OCI-LY1 (cell line): ENCODE measurements at regions not wholly inside any gene's neighbourhood (a gene's known extent, or its start where the extent isn't known, plus 50 kb on each side); places are given as distances from the start of the nearest gene placed in this dataset.

Experiments
- H2AFZ ChIP-seq: fragments of 200-600 bp; sonication (generic), shearing (Covaris generic); 2 replicates; pipeline ENCODE4 v1.6.0; 2014; ENCODE audit warnings: antibody characterized with exemption, mild to moderate bottlenecking, low read length
- H3F3A ChIP-seq: fragments of 200-600 bp; sonication (generic), shearing (Covaris generic); 2 replicates; pipeline ENCODE4 v1.6.0; 2014; ENCODE audit warnings: mild to moderate bottlenecking, antibody characterized with exemption, low read length, moderate library complexity; ENCODE audit not compliant: insufficient read depth
- H3K27ac ChIP-seq: fragments of 200-600 bp; sonication (generic); 2 replicates; pipeline ENCODE4 v1.5.1; 2014; ENCODE audit warnings: low read length, mixed run types, mild to moderate bottlenecking, low read depth; ENCODE audit not compliant: poor library complexity, severe bottlenecking
- H3K27me3 ChIP-seq: fragments of 200-600 bp; sonication (generic); 2 replicates; pipeline ENCODE4 v1.6.0; 2014; ENCODE audit warnings: antibody characterized with exemption, mild to moderate bottlenecking, low read length, moderate library complexity; ENCODE audit not compliant: insufficient read depth
- H3K36me3 ChIP-seq: fragments of 200-600 bp; sonication (generic); 2 replicates; pipeline ENCODE4 v1.6.1; 2014; ENCODE audit warnings: mild to moderate bottlenecking, antibody characterized with exemption, low read length, moderate library complexity, mixed read lengths; ENCODE audit not compliant: insufficient read depth
- H3K4me1 ChIP-seq: fragments of 200-600 bp; sonication (generic); 2 replicates; pipeline ENCODE4 v1.5.1; 2014; ENCODE audit warnings: mild to moderate bottlenecking, low read length, moderate library complexity; ENCODE audit not compliant: insufficient read depth, severe bottlenecking
- H3K4me2 ChIP-seq: fragments of 200-600 bp; sonication (generic), shearing (Covaris generic); 2 replicates; pipeline ENCODE4 v1.6.1; 2014; ENCODE audit warnings: low read length
- H3K4me3 ChIP-seq: fragments of 200-600 bp; sonication (generic); 2 replicates; pipeline ENCODE4 v1.5.1; 2014; ENCODE audit warnings: low read length, low read depth, mild to moderate bottlenecking, mixed read lengths; ENCODE audit not compliant: poor library complexity, severe bottlenecking
- H3K79me2 ChIP-seq: fragments of 200-600 bp; shearing (Covaris generic); 2 replicates; pipeline ENCODE4 v1.6.1; 2016; ENCODE audit warnings: mixed run types, low read length, mixed read lengths; ENCODE audit not compliant: insufficient read depth
- H3K9ac ChIP-seq: fragments of 200-600 bp; sonication (generic), shearing (Covaris generic); 2 replicates; pipeline ENCODE4 v1.6.1; 2014; ENCODE audit warnings: mild to moderate bottlenecking, low read length, mixed read lengths
- H3K9me2 ChIP-seq: fragments of 200-600 bp; sonication (generic), shearing (Covaris generic); 2 replicates; pipeline ENCODE4 v1.6.1; 2014; ENCODE audit warnings: low read depth, mild to moderate bottlenecking, low read length, mixed read lengths
- H3K9me3 ChIP-seq: fragments of 200-600 bp; shearing (Covaris generic); 2 replicates; pipeline ENCODE4 v1.6.1; 2014; ENCODE audit warnings: low read length, mixed read lengths
- H4K20me1 ChIP-seq: fragments of 200-600 bp; sonication (generic), shearing (Covaris generic); 2 replicates; pipeline ENCODE4 v1.6.0; 2016; ENCODE audit warnings: mild to moderate bottlenecking, low read length; ENCODE audit not compliant: insufficient read depth
- CTCF ChIP-seq: fragments of 200-600 bp; sonication (generic), shearing (Covaris generic); IDR thresholded peaks from 2 replicates; pipeline ENCODE4 v1.5.1; 2017; ENCODE audit warnings: mild to moderate bottlenecking, antibody characterized with exemption, low read length, moderate library complexity, mixed read lengths
- EZH2 ChIP-seq: fragments of 200-600 bp; sonication (generic), shearing (Covaris generic); IDR thresholded peaks from 2 replicates; pipeline ENCODE4 v1.8.0; 2017; ENCODE audit warnings: borderline replicate concordance, mixed run types, mild to moderate bottlenecking, antibody characterized with exemption, low read length, moderate library complexity, mixed read lengths

GRCh38 chr2:128502638-128503246 is 184.1 kb upstream of the HS6ST1 start:
- no peak overlapping the region for H3K4me3 ChIP-seq
- no peaks in the 10 kb centered on the region for H3K79me2 ChIP-seq
- H2AFZ ChIP-seq = no peak overlapping the region
- TF ChIP-seq EZH2 = no peak
- no peak for TF ChIP-seq CTCF
- no peaks in the 10 kb centered on the region for H3F3A ChIP-seq
- no peaks in the 10 kb centered on the region for H4K20me1 ChIP-seq
- H3K36me3 ChIP-seq = no peaks in the 10 kb centered on the region
- no peaks in the 10 kb centered on the region; the same call in 1 of the 2 replicates for H3K27me3 ChIP-seq
- H3K9ac ChIP-seq = no peak overlapping the region
- H3K9me2 ChIP-seq = no peaks in the 10 kb centered on the region
- H3K4me1 ChIP-seq = no peaks in the 10 kb centered on the region
- no peak overlapping the region for H3K27ac ChIP-seq
- no peaks in the 10 kb centered on the region for H3K9me3 ChIP-seq
- H3K4me2 ChIP-seq = no peak overlapping the region

- Histone ChIP-seq H2AFZ (no peak overlapping the region), H3K27me3 (no peaks in the 10 kb centered on the region; the same call in 1 of the 2 replicates), H3F3A (no peaks in the 10 kb centered on the region), H3K27ac (no peak overlapping the region), H3K79me2 (no peaks in the 10 kb centered on the region), H3K4me2 (no peak overlapping the region), H3K9me2 (no peaks in the 10 kb centered on the region), H4K20me1 (no peaks in the 10 kb centered on the region), H3K36me3 (no peaks in the 10 kb centered on the region), H3K9me3 (no peaks in the 10 kb centered on the region), H3K9ac (no peak overlapping the region), H3K4me3 (no peak overlapping the region), H3K4me1 (no peaks in the 10 kb centered on the region)
- no peak for TF ChIP-seq CTCF
- TF ChIP-seq EZH2 = no peak
These were observed 185.0 kb upstream of the HS6ST1 start for GRCh38 chr2:128503399-128504245.

- H3K79me2 ChIP-seq = no peaks in the 10 kb centered on the region
- no peak overlapping the region for H3K4me3 ChIP-seq
- no peaks in the 10 kb centered on the region for H3K36me3 ChIP-seq
- TF ChIP-seq EZH2 (no peak), CTCF (no peak)
- H3K27me3 ChIP-seq = no peaks in the 10 kb centered on the region; the same call in 1 of the 2 replicates
- H4K20me1 ChIP-seq = no peaks in the 10 kb centered on the region
- no peaks in the 10 kb centered on the region for H3F3A ChIP-seq
- H3K9me3 ChIP-seq = no peaks in the 10 kb centered on the region
- no peaks in the 10 kb centered on the region for H3K4me1 ChIP-seq
- H3K9ac ChIP-seq = no peak overlapping the region
- H2AFZ ChIP-seq = no peak overlapping the region
- H3K9me2 ChIP-seq = no peaks in the 10 kb centered on the region
- H3K4me2 ChIP-seq = no peak overlapping the region
- no peak overlapping the region for H3K27ac ChIP-seq
These were observed 185.8 kb upstream of the HS6ST1 start for GRCh38 chr2:128504246-128505149.
